ENCODE measurements at regions not wholly inside any gene's neighbourhood (a gene's known extent, or its start where the extent isn't known, plus 50 kb on each side); places are given as distances from the start of the nearest gene placed in this dataset.

- TF ChIP-seq CTCF (IDR thresholded peaks at IDR 0.05; ENCODE audit: low read length) = no peak
- TF ChIP-seq EZH2phosphoT487 (IDR thresholded peaks at IDR 0.05; ENCODE audit: low read length) = no peak
These were observed 365.3 kb upstream of the CLINT1 start for GRCh38 chr5:158224253-158224652.

Measured in MM.1S (cell line).